ENCODE measurements at regions not wholly inside any gene's neighbourhood (a gene's known extent, or its start where the extent isn't known, plus 50 kb on each side); places are given as distances from the start of the nearest gene placed in this dataset.
A peak's percentile ranks its signal among the peaks of the same experiment; 100 is the strongest.

DNA sequence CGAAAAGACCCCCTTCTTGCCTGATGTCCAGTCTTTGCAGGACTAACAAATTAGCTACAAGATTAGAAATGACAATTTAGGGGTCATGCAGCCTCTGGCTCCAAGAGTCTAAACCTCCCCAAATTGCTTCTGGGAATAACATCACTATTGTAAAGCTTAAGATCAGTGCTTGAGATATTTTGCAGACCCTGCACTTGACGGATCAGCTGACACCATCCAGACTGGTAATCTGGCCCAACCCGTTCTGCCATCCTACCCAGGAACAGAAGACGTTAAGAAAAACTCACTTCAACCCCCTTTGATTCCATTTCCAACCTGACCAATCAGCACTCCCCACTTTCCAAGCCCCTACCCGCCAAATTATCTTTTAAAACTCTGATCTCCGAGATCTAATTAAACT, 236.7 kb upstream of the KRR1 start:
- TF ChIP-seq USF1 (IDR thresholded peaks at IDR 0.05), result no peak
- TF ChIP-seq EP300 (IDR thresholded peaks at IDR 0.05; ENCODE audit: borderline replicate concordance), result no peak
- TF ChIP-seq MAX (IDR thresholded peaks at IDR 0.05), result no peak

- TF ChIP-seq EGR1 (IDR thresholded peaks at IDR 0.05) (no peak), TAF1 (IDR thresholded peaks at IDR 0.05; ENCODE audit: low read depth) (no peak)
These were observed 236.2 kb upstream of the KRR1 start for GRCh38 chr12:75747572-75748021.

GRCh38 chr12:75746621-75747020, 235.2 kb upstream of the KRR1 start:
- TF ChIP-seq TCF12 (IDR thresholded peaks at IDR 0.05; ENCODE audit: low read depth) (no peak), FOXM1 (IDR thresholded peaks at IDR 0.05; ENCODE audit: borderline replicate concordance, low read depth) (no peak), TEAD4 (IDR thresholded peaks at IDR 0.05) (no peak), YY1 (IDR thresholded peaks at IDR 0.05; ENCODE audit: low read depth) (no peak)

GRCh38 chr12:75744607-75745256, 233.3 kb upstream of the KRR1 start:
- TF ChIP-seq MAX (IDR thresholded peaks at IDR 0.05) (no peak), CREB1 (IDR thresholded peaks at IDR 0.05; ENCODE audit: low read depth) (no peak), RAD21 (IDR thresholded peaks at IDR 0.05; ENCODE audit: low read depth) (no peak), TCF12 (IDR thresholded peaks at IDR 0.05; ENCODE audit: low read depth) (0 out of 2 replicates have a peak, but pooled peaks have one; percentile 49), ZBTB7A (IDR thresholded peaks at IDR 0.05; ENCODE audit: low read depth) (no peak), FOXM1 (IDR thresholded peaks at IDR 0.05; ENCODE audit: borderline replicate concordance, low read depth) (0 out of 2 replicates have a peak, but pooled peaks have one; percentile 51), TEAD4 (IDR thresholded peaks at IDR 0.05) (peak; percentile 66), TAF1 (IDR thresholded peaks at IDR 0.05; ENCODE audit: low read depth) (no peak), CEBPB (IDR thresholded peaks at IDR 0.05) (peak; percentile 63)
- TF ChIP-seq, protein P1, sequence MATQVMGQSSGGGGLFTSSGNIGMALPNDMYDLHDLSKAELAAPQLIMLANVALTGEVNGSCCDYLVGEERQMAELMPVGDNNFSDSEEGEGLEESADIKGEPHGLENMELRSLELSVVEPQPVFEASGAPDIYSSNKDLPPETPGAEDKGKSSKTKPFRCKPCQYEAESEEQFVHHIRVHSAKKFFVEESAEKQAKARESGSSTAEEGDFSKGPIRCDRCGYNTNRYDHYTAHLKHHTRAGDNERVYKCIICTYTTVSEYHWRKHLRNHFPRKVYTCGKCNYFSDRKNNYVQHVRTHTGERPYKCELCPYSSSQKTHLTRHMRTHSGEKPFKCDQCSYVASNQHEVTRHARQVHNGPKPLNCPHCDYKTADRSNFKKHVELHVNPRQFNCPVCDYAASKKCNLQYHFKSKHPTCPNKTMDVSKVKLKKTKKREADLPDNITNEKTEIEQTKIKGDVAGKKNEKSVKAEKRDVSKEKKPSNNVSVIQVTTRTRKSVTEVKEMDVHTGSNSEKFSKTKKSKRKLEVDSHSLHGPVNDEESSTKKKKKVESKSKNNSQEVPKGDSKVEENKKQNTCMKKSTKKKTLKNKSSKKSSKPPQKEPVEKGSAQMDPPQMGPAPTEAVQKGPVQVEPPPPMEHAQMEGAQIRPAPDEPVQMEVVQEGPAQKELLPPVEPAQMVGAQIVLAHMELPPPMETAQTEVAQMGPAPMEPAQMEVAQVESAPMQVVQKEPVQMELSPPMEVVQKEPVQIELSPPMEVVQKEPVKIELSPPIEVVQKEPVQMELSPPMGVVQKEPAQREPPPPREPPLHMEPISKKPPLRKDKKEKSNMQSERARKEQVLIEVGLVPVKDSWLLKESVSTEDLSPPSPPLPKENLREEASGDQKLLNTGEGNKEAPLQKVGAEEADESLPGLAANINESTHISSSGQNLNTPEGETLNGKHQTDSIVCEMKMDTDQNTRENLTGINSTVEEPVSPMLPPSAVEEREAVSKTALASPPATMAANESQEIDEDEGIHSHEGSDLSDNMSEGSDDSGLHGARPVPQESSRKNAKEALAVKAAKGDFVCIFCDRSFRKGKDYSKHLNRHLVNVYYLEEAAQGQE (IDR thresholded peaks at IDR 0.05; ENCODE audit: low read depth), result no peak

DNA sequence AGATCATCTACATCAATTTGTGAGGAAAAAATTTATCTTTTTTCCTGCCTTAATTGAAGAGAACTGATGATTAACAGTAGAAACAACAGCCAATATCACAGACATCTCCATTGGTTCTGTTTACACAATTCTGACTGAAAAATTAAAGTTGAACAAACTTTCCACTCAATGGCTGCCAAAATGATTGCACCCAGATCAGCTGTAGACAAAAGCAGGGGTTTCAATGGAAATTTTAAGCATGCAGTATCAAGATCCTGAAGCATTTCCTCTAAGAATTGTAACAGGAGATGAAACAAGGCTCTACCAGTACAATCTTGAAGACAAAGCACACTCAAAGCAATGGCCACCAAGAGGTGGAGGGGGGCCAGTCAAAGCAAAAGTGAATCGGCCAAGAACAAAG, 231.6 kb upstream of the KRR1 start:
- no peak for TF ChIP-seq ZBTB7A (IDR thresholded peaks at IDR 0.05; ENCODE audit: low read depth)
- no peak for TF ChIP-seq EGR1 (IDR thresholded peaks at IDR 0.05)
- TF ChIP-seq FOXM1 (IDR thresholded peaks at IDR 0.05; ENCODE audit: borderline replicate concordance, low read depth), result no peak
- TF ChIP-seq RAD21 (IDR thresholded peaks at IDR 0.05; ENCODE audit: low read depth), result no peak
- no peak for TF ChIP-seq USF1 (IDR thresholded peaks at IDR 0.05)
- no peak for TF ChIP-seq TCF12 (IDR thresholded peaks at IDR 0.05; ENCODE audit: low read depth)

DNA sequence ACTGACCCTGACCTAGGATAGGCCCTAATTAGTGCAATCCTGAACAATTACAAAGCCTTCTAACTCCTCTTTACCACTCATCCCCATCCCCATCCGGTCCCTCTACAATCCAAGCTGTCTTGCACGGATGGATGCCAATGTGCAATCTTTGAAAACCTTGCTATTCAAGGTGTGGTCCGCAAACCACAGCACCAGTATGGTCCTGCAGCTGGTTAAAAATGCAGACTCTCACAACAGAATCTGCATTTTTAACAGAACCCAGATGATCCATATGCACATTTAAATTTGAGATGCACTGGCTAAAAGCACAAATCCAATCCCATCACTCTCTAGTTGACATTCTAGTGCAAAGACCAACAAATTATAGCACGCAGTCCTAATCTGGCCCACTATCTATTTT, 230.6 kb upstream of the KRR1 start:
- no peak for TF ChIP-seq TCF12 (IDR thresholded peaks at IDR 0.05; ENCODE audit: low read depth)
- TF ChIP-seq YY1 (IDR thresholded peaks at IDR 0.05; ENCODE audit: low read depth), result no peak
- no peak for TF ChIP-seq FOXM1 (IDR thresholded peaks at IDR 0.05; ENCODE audit: borderline replicate concordance, low read depth)
- TF ChIP-seq, protein P1 (IDR thresholded peaks at IDR 0.05; ENCODE audit: low read depth), result no peak
- no peak for TF ChIP-seq ZBTB7A (IDR thresholded peaks at IDR 0.05; ENCODE audit: low read depth)
- TF ChIP-seq USF1 (IDR thresholded peaks at IDR 0.05), result no peak
- no peak for TF ChIP-seq EP300 (IDR thresholded peaks at IDR 0.05; ENCODE audit: borderline replicate concordance)
- no peak for TF ChIP-seq TEAD4 (IDR thresholded peaks at IDR 0.05)

GRCh38 chr12:75739912-75740311, 228.5 kb upstream of the KRR1 start:
- TF ChIP-seq EP300 (IDR thresholded peaks at IDR 0.05; ENCODE audit: borderline replicate concordance), result no peak
- TF ChIP-seq USF1 (IDR thresholded peaks at IDR 0.05), result no peak
- no peak for TF ChIP-seq MAX (IDR thresholded peaks at IDR 0.05)
- TF ChIP-seq RAD21 (IDR thresholded peaks at IDR 0.05; ENCODE audit: low read depth), result no peak
- TF ChIP-seq TEAD4 (IDR thresholded peaks at IDR 0.05), result no peak
- no peak for TF ChIP-seq CREB1 (IDR thresholded peaks at IDR 0.05; ENCODE audit: low read depth)
- TF ChIP-seq YY1 (IDR thresholded peaks at IDR 0.05; ENCODE audit: low read depth), result no peak
- TF ChIP-seq FOXM1 (IDR thresholded peaks at IDR 0.05; ENCODE audit: borderline replicate concordance, low read depth), result no peak
- TF ChIP-seq NFIC (IDR thresholded peaks at IDR 0.05), result no peak
- TF ChIP-seq, protein P1 (IDR thresholded peaks at IDR 0.05; ENCODE audit: low read depth), result no peak
- no peak for TF ChIP-seq TCF12 (IDR thresholded peaks at IDR 0.05; ENCODE audit: low read depth)
- TF ChIP-seq TAF1 (IDR thresholded peaks at IDR 0.05; ENCODE audit: low read depth), result no peak
- TF ChIP-seq CEBPB (IDR thresholded peaks at IDR 0.05), result no peak
- no peak for TF ChIP-seq EGR1 (IDR thresholded peaks at IDR 0.05)
- no peak for TF ChIP-seq ZBTB7A (IDR thresholded peaks at IDR 0.05; ENCODE audit: low read depth)

Measured in Ishikawa (cell line).